Stimulated activated CD4-positive, alpha-beta T cell treated with anti-CD3 and anti-CD28 coated beads, Interleukin-1b, Interleukin-23, amount 100 ng/mL, for 24 hours (primary cell): ENCODE measurements at regions not wholly inside any gene's neighbourhood (a gene's known extent, or its start where the extent isn't known, plus 50 kb on each side); places are given as distances from the start of the nearest gene placed in this dataset.

Experiments used
- DNase-seq, 4 experiments: peaks; one replicate each; pipeline ENCODE4 v3.0.0-alpha.2; 2020; ENCODE audit warnings: low read depth in 4 of 4, low spot score in 1 of 4

DNA sequence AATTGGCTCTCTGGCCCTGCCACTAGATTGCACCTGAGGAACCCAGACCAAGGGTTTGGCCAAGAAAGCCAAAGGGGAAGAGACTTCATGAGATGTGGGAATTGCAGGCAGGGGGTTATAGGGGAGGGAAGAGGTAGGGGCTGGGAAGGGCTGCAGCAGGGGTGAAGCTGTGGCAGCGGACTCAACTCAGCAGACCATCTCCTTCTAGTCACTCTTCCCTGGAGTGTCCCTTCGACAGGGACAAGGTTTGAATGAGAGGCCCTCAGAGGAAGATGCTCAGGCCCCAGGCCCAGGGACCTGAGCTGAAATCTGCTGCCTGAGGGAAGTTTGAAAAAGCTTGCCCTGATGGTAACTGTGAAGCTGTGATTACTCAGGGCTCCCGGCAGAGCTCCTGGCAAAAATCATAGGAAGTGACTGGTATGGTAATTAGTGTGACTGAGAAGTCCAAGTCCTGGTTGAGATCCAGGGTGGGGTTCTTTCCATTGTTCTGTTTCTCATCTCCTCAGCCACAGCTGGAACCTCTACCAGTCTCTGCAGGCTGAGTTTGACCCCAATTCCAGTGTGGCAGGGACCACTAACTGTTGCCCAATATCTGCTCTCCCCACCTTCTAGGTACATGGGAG lies 300.9 kb downstream of the CYP26B1 start:
- DNase-seq, result no peak

DNA sequence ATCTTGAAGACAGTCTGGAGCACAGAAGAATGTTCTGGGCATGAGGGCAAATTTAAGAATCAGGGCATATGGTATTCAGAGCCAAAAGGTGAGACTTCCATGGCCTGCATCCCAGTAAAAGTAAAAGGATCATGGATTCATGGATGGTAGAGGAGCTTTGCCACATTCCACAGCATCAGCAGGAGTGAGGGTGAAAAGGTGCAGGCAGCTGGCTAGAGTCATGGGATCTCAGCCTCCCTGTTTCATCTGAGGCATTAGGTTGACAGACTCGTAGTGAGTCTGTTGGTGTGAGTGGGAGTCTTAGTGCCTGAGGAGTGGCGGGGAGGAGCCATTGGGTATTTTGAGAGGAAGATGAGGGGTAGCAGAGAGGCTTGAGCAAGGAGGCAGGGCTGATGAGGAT lies 301.6 kb downstream of the CYP26B1 start:
- DNase-seq, result no peak

DNA sequence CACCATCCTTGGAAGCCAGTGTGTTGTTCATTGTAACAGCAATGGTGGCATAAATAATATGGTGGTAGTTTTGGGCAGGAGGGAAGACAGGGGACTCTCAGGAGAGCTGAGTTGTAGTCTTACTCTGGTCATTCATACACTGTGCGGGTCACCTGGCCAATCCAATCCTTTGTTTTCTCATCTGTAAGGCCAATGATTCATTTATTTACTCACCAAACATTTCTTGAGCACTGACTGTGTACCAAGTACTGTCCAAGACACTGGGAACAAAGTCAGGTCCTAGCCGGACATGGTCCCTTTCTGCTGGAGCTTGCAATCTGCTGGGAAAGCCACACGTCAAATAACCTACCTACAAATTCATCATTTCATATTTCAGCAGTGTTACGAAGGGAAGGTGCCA lies 302.7 kb downstream of the CYP26B1 start:
- DNase-seq, result no peak

DNA sequence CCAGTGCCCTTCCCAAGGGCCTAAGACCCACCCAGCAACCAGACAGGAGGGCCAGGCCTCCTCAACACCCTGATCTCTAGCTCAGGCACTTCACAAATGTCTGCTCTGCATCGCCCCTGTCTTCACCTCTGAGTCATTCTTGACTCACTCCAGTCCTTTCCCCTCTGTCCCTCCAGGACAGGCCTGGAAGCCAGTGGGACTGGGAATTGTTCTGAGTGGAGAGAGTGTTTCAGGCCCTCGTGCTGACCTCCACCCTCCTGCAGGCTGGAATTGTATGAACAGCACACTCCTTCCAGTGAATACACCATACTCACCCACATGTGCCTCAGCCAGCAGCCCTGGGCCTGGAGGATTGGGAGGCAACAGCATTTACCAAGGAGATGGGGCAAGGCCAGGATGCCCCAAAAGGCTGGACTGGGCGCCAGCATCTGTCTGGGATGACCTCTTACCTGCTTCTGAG lies 304.2 kb downstream of the CYP26B1 start:
- no peak for DNase-seq

DNA sequence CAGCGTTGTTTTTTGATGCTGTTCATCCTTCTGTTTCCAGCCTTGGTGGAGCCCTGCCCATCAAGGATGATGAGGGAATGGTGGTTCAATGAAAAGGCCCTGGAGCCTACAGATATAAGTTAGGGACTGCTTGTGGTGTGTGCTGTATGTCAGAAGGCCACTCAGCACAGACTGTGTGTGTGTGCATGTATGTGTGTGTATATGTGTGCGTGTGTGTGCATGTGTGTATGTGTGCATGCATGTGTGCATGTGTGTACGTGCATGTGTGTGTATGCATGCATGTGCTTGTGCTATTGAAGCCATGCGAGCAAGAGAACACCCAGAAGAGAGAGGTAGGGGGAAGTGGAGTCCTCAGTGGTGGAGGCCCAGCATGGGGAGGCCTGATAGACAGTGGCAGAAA lies 304.9 kb downstream of the CYP26B1 start:
- no peak for DNase-seq

DNA sequence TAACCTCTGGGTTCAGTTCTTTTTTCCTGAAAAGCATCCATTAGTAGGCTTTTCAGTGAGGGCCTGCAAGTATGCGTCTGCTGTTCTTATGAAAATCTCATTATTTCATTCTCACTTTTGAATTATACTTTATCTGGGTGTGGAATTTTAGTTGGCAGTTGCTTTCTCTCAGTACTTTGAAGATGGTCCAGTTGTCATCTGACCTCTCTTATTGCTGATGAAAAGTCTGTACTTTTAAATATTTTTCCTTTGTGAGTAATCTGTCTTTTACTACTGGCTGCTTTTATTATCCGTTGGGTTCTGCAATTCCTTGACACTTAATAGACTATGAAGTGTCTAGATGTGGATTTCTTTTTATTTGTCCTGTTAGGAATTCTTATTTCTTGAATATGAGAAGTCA lies 307.8 kb downstream of the CYP26B1 start:
- DNase-seq, result no peak

DNA sequence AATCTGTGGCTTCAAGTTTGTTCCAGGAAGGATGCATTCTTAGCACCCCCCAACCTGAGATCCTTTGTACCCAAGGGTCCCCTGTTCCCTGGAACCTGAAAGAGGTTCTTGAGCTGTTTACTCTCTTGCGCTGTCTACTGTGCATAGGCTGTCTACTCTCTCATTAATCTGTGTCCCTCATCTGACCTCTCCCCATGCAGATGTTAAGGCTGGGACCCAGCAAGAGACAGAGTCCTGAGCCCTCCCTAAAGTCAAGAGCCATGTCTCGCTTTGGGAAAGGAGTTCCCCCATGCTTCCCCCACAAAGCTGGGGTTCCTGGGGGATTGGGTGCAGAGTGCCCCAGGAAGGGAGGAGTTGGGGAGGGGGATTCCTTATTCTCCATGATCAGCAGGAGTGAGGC lies 312.9 kb downstream of the CYP26B1 start:
- DNase-seq, result no peak

DNA sequence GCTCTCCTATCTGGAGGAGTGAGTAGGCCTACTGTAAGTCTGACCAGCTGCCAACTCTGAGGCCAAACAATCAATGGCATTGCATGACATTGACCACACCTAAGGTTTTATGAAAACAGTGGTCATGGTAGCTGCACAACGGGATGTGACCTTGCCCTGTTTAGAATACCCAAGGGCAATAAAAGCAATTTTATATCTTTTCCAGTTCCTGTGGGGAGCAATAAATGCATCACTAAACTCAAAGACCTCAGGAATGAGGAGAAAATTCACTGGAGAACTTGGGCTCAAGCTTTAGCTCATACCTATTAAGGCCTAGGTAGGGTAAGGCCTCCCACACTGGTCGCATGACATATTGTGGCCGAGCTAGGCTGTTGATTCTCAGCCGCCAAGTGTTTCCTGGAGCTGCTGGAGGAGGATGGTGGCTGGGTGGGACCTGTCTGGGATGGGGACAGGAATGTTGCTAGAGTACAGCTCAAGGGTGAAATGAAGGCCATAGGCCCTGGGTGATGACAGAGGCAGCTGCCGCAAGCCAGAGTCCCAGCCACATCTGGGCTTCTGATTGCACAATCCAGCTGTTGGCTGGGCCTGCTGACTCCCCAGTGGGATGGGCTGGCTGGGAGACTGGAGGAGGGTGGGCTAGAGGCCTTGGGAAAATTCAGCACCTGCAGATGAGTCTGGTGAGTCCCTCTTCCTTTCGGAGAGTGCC lies 313.7 kb downstream of the CYP26B1 start:
- no peak for DNase-seq

DNA sequence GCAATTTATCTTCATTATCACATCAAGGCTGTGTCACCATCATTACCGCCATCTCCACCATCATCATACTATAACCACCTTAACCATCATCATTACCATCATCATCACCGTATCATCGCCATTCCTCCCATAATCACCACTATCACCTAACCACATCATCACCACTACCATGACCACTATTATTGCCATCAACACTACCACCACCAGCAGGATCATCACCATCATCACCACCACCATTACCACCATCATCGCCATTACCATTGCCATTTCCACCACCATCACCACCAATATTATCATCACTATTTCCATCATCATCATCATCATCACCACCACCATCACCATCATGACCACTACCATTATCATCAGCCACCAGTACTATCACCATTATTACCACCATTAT lies 314.4 kb downstream of the CYP26B1 start:
- DNase-seq, result no peak

DNA sequence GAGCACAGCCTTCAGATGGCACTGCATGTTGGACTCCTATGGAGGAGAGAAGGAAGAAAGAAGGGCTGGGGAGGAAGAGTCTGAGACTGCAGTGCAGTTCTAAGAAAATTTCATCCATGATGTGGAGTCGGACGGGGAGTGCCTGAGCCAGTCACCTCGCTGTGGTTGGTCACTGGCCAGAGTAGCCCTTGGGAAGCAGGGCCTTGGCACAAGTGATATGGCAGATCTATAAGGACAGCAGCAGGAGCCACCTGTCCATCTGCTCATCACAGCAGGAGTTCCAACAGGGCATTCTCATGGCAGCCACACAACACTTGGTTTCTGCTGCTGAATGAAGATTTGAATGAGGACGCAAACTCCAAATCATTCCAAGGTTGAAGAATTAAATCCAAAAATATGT lies 314.8 kb downstream of the CYP26B1 start:
- no peak for DNase-seq

DNA sequence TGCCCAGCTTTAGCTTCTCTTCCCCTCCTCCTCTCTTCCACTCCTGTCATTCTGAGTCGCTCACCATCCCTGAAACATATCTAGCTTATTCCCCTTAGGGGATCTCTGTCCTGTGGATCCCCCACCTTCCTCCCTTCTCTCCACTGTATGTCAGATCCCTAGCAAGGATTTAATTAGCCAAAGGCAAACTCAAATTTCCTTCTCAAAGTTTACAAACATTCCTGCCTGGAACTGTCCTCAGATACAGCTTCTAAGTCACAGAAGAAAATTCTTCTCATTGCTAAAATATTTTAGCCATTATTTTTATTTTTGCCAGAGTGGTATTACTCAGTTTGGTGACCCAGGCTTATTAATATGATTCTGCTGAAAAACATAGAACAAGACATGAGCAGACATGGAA lies 315.3 kb downstream of the CYP26B1 start:
- no peak for DNase-seq

DNA sequence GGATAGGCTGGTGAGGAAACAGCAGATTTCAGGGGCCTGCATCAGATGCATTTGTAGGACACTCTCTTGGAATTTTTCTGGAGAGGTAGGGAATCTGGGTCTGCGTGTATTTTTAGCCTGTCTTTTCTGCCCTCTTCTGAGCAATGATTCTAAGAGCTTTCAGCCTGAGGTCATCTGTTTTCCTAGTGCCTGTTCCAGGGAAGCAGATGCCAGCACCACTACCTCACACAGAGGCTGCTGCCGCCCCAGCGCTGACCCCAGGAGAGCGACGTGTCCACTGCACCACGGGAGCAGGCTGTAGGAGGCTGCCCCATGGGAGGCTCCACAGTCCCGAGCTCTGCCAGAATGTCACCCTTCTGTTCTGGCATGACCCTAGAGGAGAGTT lies 316.5 kb downstream of the CYP26B1 start:
- DNase-seq, result no peak

DNA sequence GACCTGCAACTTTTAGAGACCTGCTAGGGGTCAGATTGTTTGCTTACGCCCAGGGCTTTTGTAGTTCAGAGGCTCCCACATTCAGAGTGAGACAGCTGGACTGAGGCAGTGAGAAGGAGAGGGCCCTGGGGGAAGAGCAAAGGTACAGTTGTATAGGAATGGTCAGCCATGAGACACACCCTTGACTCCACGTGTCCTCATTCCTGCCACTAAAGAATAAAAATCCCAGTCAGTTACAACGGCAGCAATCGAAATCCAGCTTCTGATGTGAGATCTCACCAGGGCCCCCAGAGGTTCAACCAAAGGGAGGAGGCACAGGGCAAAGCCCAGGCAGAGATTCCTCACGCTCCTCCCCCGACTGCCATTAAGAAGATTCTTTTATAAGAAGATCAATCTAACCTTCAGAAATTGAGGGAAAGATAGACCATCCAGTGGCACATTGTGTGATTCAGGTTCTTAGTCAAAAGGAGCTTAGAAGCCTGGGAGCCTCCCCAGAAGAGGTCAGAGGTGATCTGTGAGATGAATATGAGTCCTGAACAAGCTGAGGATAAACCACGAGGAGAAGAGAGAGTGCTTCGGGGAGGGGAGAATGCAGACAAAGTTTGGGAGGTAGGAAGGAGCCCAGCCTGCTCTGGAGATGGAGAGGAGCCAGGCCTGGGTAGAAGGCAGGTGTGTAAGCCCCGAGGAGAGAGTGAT lies 317.0 kb downstream of the CYP26B1 start:
- no peak for DNase-seq

DNA sequence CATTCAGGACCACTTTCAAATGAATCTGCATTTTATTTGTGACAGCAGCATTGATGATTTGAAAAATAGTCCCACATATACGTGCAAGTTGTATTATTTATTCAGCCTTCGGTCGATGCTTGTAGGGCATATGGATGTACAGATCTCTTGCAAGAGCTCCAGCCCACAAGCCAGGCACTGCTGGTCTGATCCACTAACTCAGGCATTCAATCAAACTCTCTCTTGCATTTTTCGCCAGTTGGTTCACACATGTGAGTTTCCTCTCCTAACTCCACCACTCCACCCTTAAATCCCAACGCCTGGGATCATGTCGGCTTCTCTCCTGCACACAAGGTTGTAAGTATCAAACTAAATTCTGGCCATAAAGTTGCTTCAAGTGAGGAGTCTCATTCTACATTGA lies 318.7 kb downstream of the CYP26B1 start:
- DNase-seq, result no peak

DNA sequence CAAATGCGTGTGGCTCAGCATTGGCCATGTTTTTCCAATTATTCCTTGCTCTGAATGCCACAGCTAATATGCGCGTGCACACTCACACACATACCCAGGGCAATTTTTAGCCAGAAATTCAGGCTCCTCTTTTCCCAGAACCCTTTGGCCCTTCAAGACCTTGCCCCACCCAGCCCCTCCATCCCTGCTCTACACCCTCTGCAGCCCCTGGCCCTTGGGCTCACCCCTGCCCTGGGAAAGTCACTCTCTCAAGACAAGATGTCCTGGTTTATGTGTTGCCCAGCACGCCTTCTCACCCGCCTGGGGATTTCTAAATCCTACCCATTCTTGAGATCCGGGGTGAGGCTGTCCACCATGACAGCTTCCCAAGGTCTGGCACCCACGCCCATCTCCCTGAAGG lies 319.7 kb downstream of the CYP26B1 start:
- DNase-seq, result no peak

DNA sequence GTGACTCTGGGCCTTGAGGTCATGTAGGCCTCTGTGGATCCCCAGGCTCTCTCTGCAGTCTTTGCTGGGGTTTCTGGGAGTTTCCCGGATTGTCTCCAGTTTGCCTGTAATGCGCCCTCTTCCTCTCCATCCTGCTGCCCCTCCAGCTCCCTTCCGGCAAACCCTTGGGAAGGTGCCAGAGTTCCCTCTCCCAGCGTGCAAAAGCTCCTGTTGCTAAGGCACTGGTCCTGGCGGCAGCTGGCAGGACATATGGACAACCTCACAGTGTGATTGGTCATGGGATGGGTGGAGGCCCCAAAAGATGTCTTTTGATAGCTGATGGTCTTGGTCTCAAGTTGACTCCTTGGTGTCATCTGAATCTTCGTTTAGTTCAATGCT lies 320.1 kb downstream of the CYP26B1 start:
- DNase-seq, result no peak

DNA sequence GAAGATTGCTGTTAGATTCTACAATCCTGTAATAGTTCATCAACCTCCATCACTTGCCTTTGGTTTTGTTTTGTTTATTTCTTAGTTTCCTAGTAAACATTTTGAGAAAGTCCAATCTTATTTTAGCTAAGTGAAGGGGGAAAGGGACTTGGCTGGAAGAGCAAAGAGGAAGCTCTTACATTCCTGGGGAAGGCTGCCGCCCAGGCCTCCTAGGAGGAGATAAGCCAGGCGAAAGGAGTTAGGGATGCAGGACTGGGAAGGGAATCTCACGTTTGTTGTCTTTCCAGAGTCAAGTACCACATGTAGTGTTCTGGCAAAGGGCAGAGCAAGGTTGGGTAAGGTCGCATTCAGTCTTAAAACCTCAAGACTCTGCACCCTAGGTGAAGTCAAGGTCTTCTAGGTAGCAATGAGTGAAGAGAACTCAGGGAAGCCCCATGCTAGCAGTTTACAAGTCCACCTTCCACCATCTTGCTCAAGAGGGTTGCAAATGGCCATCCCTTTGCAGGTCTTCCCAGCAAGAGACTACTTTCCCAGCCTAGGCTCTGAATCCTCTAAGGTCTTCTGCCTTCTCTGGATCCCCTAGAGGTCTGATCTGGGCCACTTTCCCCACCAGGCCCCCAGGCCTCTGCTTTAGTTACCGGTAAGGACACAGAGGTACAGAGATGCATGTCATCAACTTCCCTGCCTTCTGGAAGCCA lies 320.7 kb downstream of the CYP26B1 start:
- no peak for DNase-seq

DNA sequence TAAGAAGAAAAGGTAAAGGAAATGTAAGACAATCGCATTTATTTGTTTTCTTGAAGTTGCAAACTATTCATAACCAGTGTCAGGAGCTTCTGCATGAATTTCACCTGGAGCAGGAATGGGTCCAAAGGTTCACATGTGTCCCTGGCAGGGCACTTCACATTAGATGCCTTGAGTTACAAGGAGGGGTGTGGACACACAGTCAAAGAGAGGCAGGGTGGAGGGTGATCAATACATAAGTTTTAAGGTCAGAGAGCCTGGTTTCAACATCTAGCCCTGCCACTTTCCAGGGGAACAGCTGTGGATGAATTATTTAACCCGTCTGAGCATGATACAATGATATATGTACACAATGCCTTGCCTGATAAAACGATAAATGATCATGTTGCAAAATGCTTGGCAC lies 321.4 kb downstream of the CYP26B1 start:
- DNase-seq, result no peak

DNA sequence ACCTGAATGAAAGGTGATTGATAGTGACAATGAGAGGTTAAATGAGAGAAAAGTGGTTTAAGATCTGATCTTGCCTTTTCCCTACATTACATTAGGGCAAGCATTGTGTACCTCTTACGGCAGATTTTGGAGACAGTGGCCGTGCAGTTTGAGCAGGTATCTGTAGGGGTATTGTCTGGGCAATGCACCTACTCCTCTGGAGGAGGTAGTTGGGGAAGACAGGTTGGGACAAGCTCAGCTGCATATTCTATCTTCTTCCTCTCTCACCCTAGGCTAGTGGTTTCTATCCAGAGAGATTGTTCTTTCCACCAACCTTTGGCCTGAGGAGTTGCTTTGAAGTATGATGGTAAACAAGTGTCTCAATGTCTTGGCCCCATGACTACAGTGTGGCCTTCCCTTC lies 323.2 kb downstream of the CYP26B1 start:
- DNase-seq, result no peak

DNA sequence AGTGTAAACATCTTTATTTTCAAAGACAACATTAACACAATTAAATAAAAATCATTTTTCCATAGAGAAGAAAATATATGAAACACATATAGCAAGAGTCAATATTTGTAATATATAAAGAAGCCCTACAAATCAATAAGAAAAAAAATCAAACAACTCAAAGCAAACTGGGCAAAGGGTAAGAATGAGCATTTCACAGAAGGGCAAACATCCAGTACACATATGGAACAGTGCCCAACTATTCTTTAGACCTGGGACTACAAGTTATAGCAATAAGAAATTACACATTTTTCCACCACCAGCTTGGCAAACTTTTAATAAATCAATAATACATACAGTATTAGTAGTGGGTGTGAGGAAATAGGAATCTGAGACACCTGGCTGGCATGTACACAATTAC lies 324.1 kb downstream of the CYP26B1 start:
- no peak for DNase-seq

DNA sequence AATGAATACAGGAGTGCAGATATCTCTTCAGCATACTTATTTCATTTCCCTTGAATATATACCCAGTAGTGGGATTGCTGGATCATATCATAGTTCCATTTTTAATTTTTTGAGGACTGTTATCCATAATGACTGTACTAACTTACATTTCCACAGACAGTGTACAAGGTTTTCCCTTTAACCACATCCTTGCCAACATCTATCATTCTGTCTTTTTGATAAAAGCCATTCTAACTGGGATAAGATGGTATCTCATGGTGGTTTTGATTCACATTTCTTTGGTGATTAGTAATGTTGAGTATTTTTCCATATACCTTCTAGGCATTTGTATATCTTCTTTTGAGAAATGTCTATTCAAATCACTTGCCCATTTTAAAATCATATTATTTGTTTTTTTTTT lies 325.2 kb downstream of the CYP26B1 start:
- DNase-seq, result no peak

DNA sequence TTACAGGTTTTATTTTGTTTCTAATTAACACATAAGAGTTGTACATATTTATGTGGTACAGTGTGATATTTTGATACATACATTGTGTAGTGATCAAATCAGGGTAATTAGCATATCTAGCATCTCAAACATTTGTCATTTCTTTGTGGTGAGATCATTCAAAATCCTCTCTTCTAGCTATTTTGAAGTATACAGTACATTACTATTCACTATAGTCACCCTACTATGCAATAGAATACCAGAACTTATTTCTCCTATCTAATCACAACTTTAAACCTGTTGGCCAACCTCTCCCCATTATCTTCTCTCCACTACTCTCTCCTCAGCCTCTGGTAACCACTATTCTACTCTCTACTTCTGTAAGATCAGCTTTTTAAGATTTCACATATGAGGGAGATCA lies 325.8 kb downstream of the CYP26B1 start:
- no peak for DNase-seq
